Cardiac muscle cell (in vitro differentiated cells and primary cell): ENCODE measurements at regions not wholly inside any gene's neighbourhood (a gene's known extent, or its start where the extent isn't known, plus 50 kb on each side); places are given as distances from the start of the nearest gene placed in this dataset.
A peak's percentile ranks its signal among the peaks of the same experiment; 100 is the strongest.

ENCODE experiments used
- DNase-seq, 2 donors: peaks; one replicate each; pipeline versions ENCODE4 v3.0.0 to v3.0.0-alpha.2; 2010 to 2017; ENCODE audit warnings: low read depth in 1 of 2, low spot score in 1 of 2
- H3K27ac ChIP-seq: fragments of 200-600 bp; sonication (generic); 2 replicates; pipeline ENCODE4 v1.5.1; 2016
- H3K27me3 ChIP-seq: fragments of 200-600 bp; sonication (generic); 2 replicates; pipeline ENCODE4 v1.6.0; 2016; ENCODE audit warnings: control low read depth
- H3K36me3 ChIP-seq: fragments of 200-600 bp; sonication (generic); 2 replicates; pipeline ENCODE4 v1.5.1; 2016; ENCODE audit warnings: control low read depth
- H3K4me1 ChIP-seq: fragments of 200-600 bp; sonication (generic); 2 replicates; pipeline ENCODE4 v1.8.1; 2017; ENCODE audit warnings: low read depth, mild to moderate bottlenecking, mixed run types
- H3K4me3 ChIP-seq: fragments of 200-600 bp; sonication (generic); 2 replicates; pipeline ENCODE4 v1.5.1; 2016; ENCODE audit warnings: mild to moderate bottlenecking
- H3K9me3 ChIP-seq: fragments of 200-600 bp; sonication (generic); 2 replicates; pipeline ENCODE4 v1.5.1; 2017; ENCODE audit warnings: low read depth, mild to moderate bottlenecking, control low read depth
- TF ChIP-seq, protein P1 (sequence below): IDR thresholded peaks from 2 replicates; pipeline ENCODE4 v1.5.1; 2012; ENCODE audit warnings: low read depth, mild to moderate bottlenecking, low read length

DNA sequence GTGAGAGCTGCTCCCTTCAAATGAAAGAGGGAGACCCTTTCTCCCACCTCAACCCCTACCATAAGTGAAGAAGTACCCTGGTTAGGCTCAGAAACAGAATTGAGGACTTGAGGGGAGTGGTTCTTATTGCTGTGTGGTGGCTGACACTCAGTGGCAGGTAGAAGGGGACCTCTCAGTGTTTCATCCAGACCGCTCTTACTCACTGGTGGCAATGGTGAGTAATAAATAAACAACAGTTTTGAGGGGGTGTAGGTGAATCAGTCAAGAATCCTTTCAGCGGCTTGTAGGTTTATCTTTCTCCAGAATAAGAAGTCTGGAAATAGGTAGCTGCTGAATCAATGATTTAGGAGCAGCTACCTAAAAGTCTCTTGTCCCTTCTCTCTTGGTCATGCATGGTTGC lies 403.4 kb upstream of the B3GAT1 start:
- Histone ChIP-seq H3K4me3 (no peak overlapping the region), H3K27ac (no peak overlapping the region), H3K36me3 (no peaks in the 10 kb centered on the region), H3K27me3 (no peaks in the 10 kb centered on the region), H3K9me3 (no peaks in the 10 kb centered on the region), H3K4me1 (no peaks in the 10 kb centered on the region)
- TF ChIP-seq, protein P1, sequence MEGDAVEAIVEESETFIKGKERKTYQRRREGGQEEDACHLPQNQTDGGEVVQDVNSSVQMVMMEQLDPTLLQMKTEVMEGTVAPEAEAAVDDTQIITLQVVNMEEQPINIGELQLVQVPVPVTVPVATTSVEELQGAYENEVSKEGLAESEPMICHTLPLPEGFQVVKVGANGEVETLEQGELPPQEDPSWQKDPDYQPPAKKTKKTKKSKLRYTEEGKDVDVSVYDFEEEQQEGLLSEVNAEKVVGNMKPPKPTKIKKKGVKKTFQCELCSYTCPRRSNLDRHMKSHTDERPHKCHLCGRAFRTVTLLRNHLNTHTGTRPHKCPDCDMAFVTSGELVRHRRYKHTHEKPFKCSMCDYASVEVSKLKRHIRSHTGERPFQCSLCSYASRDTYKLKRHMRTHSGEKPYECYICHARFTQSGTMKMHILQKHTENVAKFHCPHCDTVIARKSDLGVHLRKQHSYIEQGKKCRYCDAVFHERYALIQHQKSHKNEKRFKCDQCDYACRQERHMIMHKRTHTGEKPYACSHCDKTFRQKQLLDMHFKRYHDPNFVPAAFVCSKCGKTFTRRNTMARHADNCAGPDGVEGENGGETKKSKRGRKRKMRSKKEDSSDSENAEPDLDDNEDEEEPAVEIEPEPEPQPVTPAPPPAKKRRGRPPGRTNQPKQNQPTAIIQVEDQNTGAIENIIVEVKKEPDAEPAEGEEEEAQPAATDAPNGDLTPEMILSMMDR: no peak
- no peak for DNase-seq

DNA sequence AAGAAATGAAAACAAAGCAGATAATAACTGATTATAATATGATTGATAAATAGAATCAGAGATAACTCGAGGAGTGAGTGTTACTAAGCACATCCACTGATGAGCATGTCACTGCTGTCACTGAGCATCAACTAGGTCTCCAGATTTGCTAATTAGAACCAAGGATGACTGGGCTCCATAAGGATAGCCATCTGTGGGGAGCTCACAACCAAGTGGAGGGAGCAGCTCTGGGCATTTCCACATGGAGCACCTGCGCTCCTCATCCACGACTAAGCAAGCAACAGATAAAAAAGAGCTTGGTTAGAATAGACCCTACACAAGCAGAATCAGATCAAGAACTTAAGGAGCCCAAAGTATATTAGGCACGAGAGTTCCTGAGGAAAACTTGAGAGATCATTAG lies 396.0 kb upstream of the B3GAT1 start:
- DNase-seq: no peak
- Histone ChIP-seq H3K4me1 (no peaks in the 10 kb centered on the region), H3K27me3 (peaks cover 3% of the 10 kb centered on the region), H3K9me3 (no peaks in the 10 kb centered on the region), H3K4me3 (no peak overlapping the region), H3K27ac (no peak overlapping the region), H3K36me3 (no peaks in the 10 kb centered on the region)
- TF ChIP-seq, protein P1: no peak

DNA sequence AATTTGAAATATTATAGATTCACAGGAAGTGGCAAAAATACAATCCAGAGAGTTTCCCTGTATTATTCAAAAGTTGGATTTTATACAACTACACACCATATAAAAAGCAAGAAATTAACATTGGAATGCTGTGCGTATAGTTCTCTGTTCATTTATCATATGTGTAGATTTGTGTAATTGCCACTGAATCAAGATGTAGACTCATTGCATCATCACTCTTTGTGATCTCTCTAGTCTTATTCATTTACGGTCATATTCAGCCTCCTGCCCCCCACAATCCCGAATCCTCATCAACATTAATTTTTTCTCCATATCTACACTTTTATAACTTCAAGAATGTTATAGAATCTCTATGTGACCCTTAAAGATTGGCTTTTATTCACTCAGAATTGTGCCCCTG lies 390.6 kb upstream of the B3GAT1 start:
- H3K9me3 ChIP-seq: no peaks in the 10 kb centered on the region
- TF ChIP-seq, protein P1: no peak
- no peak overlapping the region for H3K27ac ChIP-seq
- no peak for DNase-seq
- H3K27me3 ChIP-seq: peaks cover 3% of the 10 kb centered on the region
- H3K36me3 ChIP-seq: no peaks in the 10 kb centered on the region
- H3K4me1 ChIP-seq: peaks cover 7% of the 10 kb centered on the region
- H3K4me3 ChIP-seq: no peak overlapping the region

DNA sequence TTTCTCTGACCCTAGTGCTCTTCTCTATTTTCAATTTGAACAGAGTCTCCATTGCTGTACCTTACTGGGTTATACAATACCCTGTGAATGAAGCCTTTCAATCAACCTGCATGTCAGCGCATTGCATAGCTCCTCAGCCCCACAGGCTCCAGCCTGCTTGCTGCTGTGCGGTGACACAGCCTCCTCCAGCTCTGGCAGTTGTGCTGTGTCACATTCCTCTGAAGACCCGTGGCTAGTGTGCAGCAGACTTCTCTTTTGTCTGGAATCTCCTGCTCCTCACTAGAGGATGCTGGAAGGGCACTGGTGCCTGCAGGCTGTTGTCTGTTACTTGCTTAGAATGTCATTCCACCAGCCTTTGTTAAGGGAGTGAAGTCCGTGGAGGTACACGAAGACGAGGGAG lies 390.1 kb upstream of the B3GAT1 start:
- Histone ChIP-seq H3K4me1 (peaks cover 7% of the 10 kb centered on the region), H3K27me3 (peaks cover 3% of the 10 kb centered on the region), H3K27ac (no peak overlapping the region), H3K9me3 (no peaks in the 10 kb centered on the region), H3K4me3 (no peak overlapping the region), H3K36me3 (no peaks in the 10 kb centered on the region)
- TF ChIP-seq, protein P1: no peak
- DNase-seq: peak in 1 of 2 donors; percentile 65

DNA sequence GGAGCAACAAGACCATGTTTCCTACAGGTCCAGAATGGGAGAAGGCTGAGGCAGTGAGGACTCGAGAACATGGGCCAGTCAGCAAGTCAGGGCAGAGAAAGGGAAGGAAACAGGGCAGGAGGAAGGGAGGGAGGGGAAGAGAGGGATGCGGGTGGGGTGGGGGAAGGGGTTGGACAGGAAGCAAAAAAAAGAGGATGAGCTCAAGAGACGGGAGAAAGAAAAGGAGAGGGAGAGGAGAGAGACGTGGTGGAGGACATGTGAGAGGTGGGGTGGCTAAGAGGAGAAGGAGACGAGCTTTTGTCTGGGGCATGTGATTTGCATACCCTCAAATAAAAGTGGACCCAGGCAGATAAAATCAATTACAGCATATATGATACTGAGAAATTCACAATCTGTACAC lies 389.5 kb upstream of the B3GAT1 start:
- Histone ChIP-seq H3K9me3 (no peaks in the 10 kb centered on the region), H3K4me1 (peaks cover 7% of the 10 kb centered on the region), H3K4me3 (no peak overlapping the region), H3K27me3 (peaks cover 3% of the 10 kb centered on the region), H3K27ac (no peak overlapping the region), H3K36me3 (no peaks in the 10 kb centered on the region)
- TF ChIP-seq, protein P1: no peak
- no peak for DNase-seq

DNA sequence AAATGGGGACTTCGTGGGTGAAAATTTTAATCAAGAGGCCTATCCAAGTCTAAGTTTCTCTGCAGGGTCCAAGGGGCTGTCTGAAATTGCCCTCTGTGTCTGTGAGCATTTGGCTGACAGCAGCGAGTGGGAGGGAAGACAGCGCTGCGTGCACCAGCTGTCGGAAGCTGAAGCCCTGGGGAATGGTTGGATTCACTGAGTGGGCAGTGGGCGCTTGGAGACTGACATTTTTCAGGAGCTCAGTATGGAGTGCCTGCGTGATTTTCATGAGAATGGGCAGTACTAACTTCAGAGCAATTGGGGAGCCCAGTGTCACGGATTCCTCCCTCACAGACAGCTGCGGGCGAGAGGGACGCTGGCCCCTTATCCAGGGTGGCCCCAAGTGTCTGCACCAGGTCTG lies 388.8 kb upstream of the B3GAT1 start:
- Histone ChIP-seq H3K27ac (no peak overlapping the region), H3K4me1 (peaks cover 7% of the 10 kb centered on the region), H3K27me3 (no peaks in the 10 kb centered on the region), H3K4me3 (no peak overlapping the region), H3K36me3 (no peaks in the 10 kb centered on the region), H3K9me3 (no peaks in the 10 kb centered on the region)
- TF ChIP-seq, protein P1: no peak
- DNase-seq: no peak
